B cell (primary cell): ENCODE measurements at regions not wholly inside any gene's neighbourhood (a gene's known extent, or its start where the extent isn't known, plus 50 kb on each side); places are given as distances from the start of the nearest gene placed in this dataset.

Experiments
- ATAC-seq: fragments of 200-7000 bp; cut with Tn5 transposase; one replicate; pipeline ENCODE4 v1.10.0; 2021; ENCODE audit warnings: low read depth, mild to moderate bottlenecking, moderate number of reproducible peaks, moderate library complexity
- CTCF ChIA-PET: fragments of 350-600 bp; sonication (Branson Sonifier 250); formaldehyde crosslinking; loops from one replicate; lab custom pipeline; 2021; ENCODE audit warnings: antibody characterized with exemption, inconsistent platforms; lab: Charles Lee
- POLR2A ChIA-PET: fragments of 350-600 bp; sonication (Branson Sonifier 250); formaldehyde crosslinking; loops from one replicate; lab custom pipeline; 2021; ENCODE audit warnings: antibody characterized with exemption; lab: Charles Lee
- DNase-seq: peaks from one replicate; pipeline ENCODE4 v3.0.0; 2013
- H2AFZ ChIP-seq: 2 replicates; pipeline ENCODE4 v1.6.1; 2012; ENCODE audit warnings: mild to moderate bottlenecking, low read depth, low read length; ENCODE audit not compliant: insufficient read depth, poor library complexity, severe bottlenecking
- H3K27ac ChIP-seq, 2 donors: 1 replicate in 1 of 2; 2 replicates in 1 of 2; pipeline ENCODE4 v1.5.1; 2012 to 2013; ENCODE audit warnings: low read length in 2 of 2, mild to moderate bottlenecking in 2 of 2, moderate library complexity in 1 of 2
- H3K27me3 ChIP-seq, 4 experiments: fragments of 200-600 bp in 1 of 4; sonication (generic) in 1 of 4; replicated peaks in 1 of 4; 1 replicate in 2 of 4; 2 replicates in 2 of 4; pipeline versions ENCODE4 v1.6.1 to v1.7.0; 2013 to 2016; ENCODE audit warnings: low read length in 3 of 4, mild to moderate bottlenecking in 2 of 4, mixed read lengths in 1 of 4, moderate library complexity in 1 of 4; ENCODE audit not compliant: insufficient read depth in 4 of 4, control insufficient read depth in 3 of 4; ENCODE audit errors: control extremely low read depth in 1 of 4
- H3K36me3 ChIP-seq, 2 experiments: replicated peaks in 1 of 2; 1 replicate in 1 of 2; 2 replicates in 1 of 2; pipeline versions ENCODE4 v1.6.1 to v1.7.1; 2013; ENCODE audit warnings: low read length in 1 of 2; ENCODE audit not compliant: insufficient read depth in 2 of 2, control insufficient read depth in 1 of 2; ENCODE audit errors: control extremely low read depth in 1 of 2, extremely low read depth in 1 of 2
- H3K4me1 ChIP-seq, 2 donors: fragments of 200-600 bp in 1 of 2; sonication (generic) in 1 of 2; 1 replicate in 1 of 2; 2 replicates in 1 of 2; pipeline versions ENCODE4 v1.5.1 to v1.6.1; 2013 to 2017; ENCODE audit warnings: low read length in 2 of 2; ENCODE audit not compliant: control insufficient read depth in 2 of 2, insufficient read depth in 2 of 2
- H3K4me2 ChIP-seq: replicated peaks from 2 replicates; pipeline ENCODE3; 2012; ENCODE audit warnings: mild to moderate bottlenecking, low read depth, low read length; ENCODE audit not compliant: poor library complexity, severe bottlenecking
- H3K4me3 ChIP-seq, 5 experiments: fragments of 200-600 bp in 1 of 5; sonication (generic) in 1 of 5; 1 replicate in 3 of 5; 2 replicates in 2 of 5; pipeline versions ENCODE4 v1.5.1 to v1.7.0; 2011 to 2016; ENCODE audit warnings: low read length in 4 of 5, mild to moderate bottlenecking in 4 of 5, low read depth in 2 of 5, control low read depth in 1 of 5, moderate library complexity in 1 of 5; ENCODE audit not compliant: insufficient read depth in 1 of 5; ENCODE audit errors: control extremely low read depth in 1 of 5, extremely low read depth in 1 of 5
- H3K79me2 ChIP-seq: fragments of 200-600 bp; sonication (generic); one replicate; pipeline ENCODE4 v1.6.0; 2016; ENCODE audit warnings: low read length; ENCODE audit not compliant: control insufficient read depth, insufficient read depth
- H3K9ac ChIP-seq: fragments of 200-600 bp; sonication (generic); 2 replicates; pipeline ENCODE4 v1.6.1; 2017; ENCODE audit warnings: mild to moderate bottlenecking, low read length, moderate library complexity
- H3K9me3 ChIP-seq, 3 donors: one replicate each; pipeline versions ENCODE4 v1.6.1 to v1.7.1; 2013; ENCODE audit warnings: low read length in 2 of 3; ENCODE audit not compliant: control insufficient read depth in 2 of 3, insufficient read depth in 1 of 3; ENCODE audit errors: control extremely low read depth in 1 of 3
- H4K20me1 ChIP-seq: 2 replicates; pipeline ENCODE4 v1.6.0; 2012; ENCODE audit warnings: mild to moderate bottlenecking, low read length; ENCODE audit not compliant: insufficient read depth, control insufficient read depth, poor library complexity, severe bottlenecking
- H3K27ac Mint-ChIP-seq: one replicate; pipeline ENCODE4 v1.8.0; 2021; ENCODE audit warnings: mixed read lengths
- H3K27me3 Mint-ChIP-seq: one replicate; pipeline ENCODE4 v1.8.0; 2021; ENCODE audit warnings: mixed read lengths
- H3K4me1 Mint-ChIP-seq: one replicate; pipeline ENCODE4 v1.8.0; 2021; ENCODE audit warnings: mixed read lengths
- H3K4me3 Mint-ChIP-seq: one replicate; pipeline ENCODE4 v1.8.0; 2021; ENCODE audit warnings: mixed read lengths
- H3K9me3 Mint-ChIP-seq: one replicate; pipeline ENCODE4 v1.8.0; 2022; ENCODE audit warnings: mixed read lengths; ENCODE audit not compliant: insufficient read depth
- EZH2 ChIP-seq: IDR thresholded peaks from 2 replicates; pipeline ENCODE4 v1.6.1; 2012; ENCODE audit warnings: borderline replicate concordance, low read depth, mild to moderate bottlenecking, moderate library complexity, low read length; ENCODE audit not compliant: insufficient read depth, poor library complexity, severe bottlenecking
- WGBS: methylation state at CpG from one replicate; pipeline ENCODE4 v1.1.5; 2013; ENCODE audit warnings: missing lambda C conversion rate; ENCODE audit not compliant: insufficient coverage; 5-methylcytosine and 5-hydroxymethylcytosine counted together
- intact Hi-C: fragments of 100-400 bp; cut with micrococcal nuclease; formaldehyde crosslinking; loops from one replicate; pipeline ENCODE4 v1.10.0; 2022
- TF ChIP-seq, protein P1 (sequence below): fragments of 200-600 bp; IDR thresholded peaks from one replicate; pipeline ENCODE4 v1.8.0; 2022; ENCODE audit warnings: antibody characterized with exemption, mild to moderate bottlenecking

DNA sequence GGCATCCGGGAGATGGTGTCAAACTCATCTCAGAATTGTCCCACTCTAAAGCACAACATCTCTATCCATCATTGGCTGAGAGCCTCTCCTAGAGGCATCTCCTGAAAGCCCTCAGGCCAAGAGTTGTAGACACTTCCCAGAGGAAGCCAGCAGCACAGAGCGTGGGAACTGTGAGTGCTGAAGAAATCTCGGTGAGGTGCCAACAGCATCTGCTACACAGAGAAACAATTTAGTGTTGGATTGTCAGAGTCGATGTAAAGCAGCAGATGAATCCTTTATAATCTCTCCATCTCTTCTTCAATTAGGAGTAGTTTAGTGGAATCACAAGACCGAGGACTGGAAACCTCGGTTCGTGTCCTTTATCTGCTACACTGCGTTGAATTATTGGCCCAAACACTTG is 172.2 kb downstream of the C7orf25 start:
- H3K79me2 ChIP-seq, result no peaks in the 10 kb centered on the region
- Mint-ChIP-seq H3K4me1 (no peaks in the 10 kb centered on the region), H3K27ac (no peak overlapping the region), H3K9me3 (no peaks in the 10 kb centered on the region), H3K4me3 (no peak overlapping the region), H3K27me3 (no peaks in the 10 kb centered on the region)
- intact Hi-C loops, result no loop called here
- 94% methylated on average over 6 of the region's 8 CpGs for WGBS
- H3K36me3 ChIP-seq, result no peaks in the 10 kb centered on the region
- H3K4me2 ChIP-seq, result no peak overlapping the region
- ChIA-PET CTCF (no interaction called here), POLR2A (no interaction called here)
- no peak for DNase-seq
- H3K4me3 ChIP-seq, result no peak overlapping the region
- ATAC-seq, result no peak
- H3K4me1 ChIP-seq, result no peaks in the 10 kb centered on the region
- H3K27me3 ChIP-seq, result no peaks in the 10 kb centered on the region
- H4K20me1 ChIP-seq, result no peaks in the 10 kb centered on the region
- no peak overlapping the region for H2AFZ ChIP-seq
- TF ChIP-seq EZH2, result no peak
- TF ChIP-seq, protein P1, sequence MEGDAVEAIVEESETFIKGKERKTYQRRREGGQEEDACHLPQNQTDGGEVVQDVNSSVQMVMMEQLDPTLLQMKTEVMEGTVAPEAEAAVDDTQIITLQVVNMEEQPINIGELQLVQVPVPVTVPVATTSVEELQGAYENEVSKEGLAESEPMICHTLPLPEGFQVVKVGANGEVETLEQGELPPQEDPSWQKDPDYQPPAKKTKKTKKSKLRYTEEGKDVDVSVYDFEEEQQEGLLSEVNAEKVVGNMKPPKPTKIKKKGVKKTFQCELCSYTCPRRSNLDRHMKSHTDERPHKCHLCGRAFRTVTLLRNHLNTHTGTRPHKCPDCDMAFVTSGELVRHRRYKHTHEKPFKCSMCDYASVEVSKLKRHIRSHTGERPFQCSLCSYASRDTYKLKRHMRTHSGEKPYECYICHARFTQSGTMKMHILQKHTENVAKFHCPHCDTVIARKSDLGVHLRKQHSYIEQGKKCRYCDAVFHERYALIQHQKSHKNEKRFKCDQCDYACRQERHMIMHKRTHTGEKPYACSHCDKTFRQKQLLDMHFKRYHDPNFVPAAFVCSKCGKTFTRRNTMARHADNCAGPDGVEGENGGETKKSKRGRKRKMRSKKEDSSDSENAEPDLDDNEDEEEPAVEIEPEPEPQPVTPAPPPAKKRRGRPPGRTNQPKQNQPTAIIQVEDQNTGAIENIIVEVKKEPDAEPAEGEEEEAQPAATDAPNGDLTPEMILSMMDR, result no peak
- H3K9me3 ChIP-seq, result no peaks in the 10 kb centered on the region
- no peak overlapping the region for H3K27ac ChIP-seq
- no peak overlapping the region for H3K9ac ChIP-seq

DNA sequence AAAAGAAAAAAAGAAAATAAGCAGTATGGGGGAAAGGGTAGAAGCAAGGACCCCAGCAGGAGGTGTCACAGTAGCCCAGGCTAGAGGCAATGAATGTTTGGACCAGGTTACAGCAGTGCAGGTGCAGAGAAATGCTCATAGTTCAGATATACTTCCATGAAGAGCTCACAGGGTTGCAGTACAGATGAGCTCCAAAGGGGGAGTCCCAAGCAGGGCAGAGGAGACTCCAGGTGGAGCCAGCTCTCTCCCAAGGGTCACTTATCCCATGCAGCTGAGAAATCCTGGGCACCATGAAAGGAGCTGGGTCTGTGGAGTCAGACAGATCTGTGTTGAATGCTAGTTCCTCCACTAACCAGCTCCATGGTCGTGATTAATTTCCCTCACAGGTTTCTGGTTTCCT is 174.9 kb downstream of the C7orf25 start:
- ChIA-PET CTCF (no interaction called here), POLR2A (no interaction called here)
- ATAC-seq, result no peak
- no CpG with 5 or more reads among the region's 1 CpG for WGBS
- Histone ChIP-seq H3K27ac (no peak overlapping the region), H4K20me1 (no peaks in the 10 kb centered on the region), H3K9ac (no peak overlapping the region), H2AFZ (no peak overlapping the region), H3K79me2 (no peaks in the 10 kb centered on the region), H3K4me1 (no peaks in the 10 kb centered on the region), H3K4me2 (no peak overlapping the region), H3K9me3 (no peaks in the 10 kb centered on the region), H3K36me3 (no peaks in the 10 kb centered on the region), H3K27me3 (peaks cover 0 to 4% (median 0%) of the 10 kb centered on the region in 4 experiments), H3K4me3 (no peak overlapping the region)
- no peaks in the 10 kb centered on the region for H3K27me3 Mint-ChIP-seq
- TF ChIP-seq EZH2, result no peak
- TF ChIP-seq, protein P1, result no peak
- no peak overlapping the region for H3K4me3 Mint-ChIP-seq
- no peak overlapping the region for H3K27ac Mint-ChIP-seq
- DNase-seq, result no peak
- no peaks in the 10 kb centered on the region for H3K4me1 Mint-ChIP-seq
- intact Hi-C loops, result no loop called here
- H3K9me3 Mint-ChIP-seq, result no peaks in the 10 kb centered on the region
